H1 (cell line): ENCODE measurements at regions not wholly inside any gene's neighbourhood (a gene's known extent, or its start where the extent isn't known, plus 50 kb on each side); places are given as distances from the start of the nearest gene placed in this dataset.

ENCODE experiments used
- CTCF ChIA-PET: fragments of 300-600 bp; sonication (Branson Sonifier 250); formaldehyde crosslinking; loops from one replicate; lab custom pipeline; 2021; ENCODE audit not compliant: partially characterized antibody; lab: Charles Lee
- POLR2A ChIA-PET: fragments of 300-600 bp; sonication (Branson Sonifier 250); formaldehyde crosslinking; loops from one replicate; lab custom pipeline; 2021; ENCODE audit warnings: inconsistent platforms; ENCODE audit not compliant: partially characterized antibody; lab: Charles Lee
- DNase-seq, 2 experiments: peaks; one replicate each; pipeline versions ENCODE4 v3.0.0 to v3.0.0-alpha.2; 2010 to 2022; ENCODE audit warnings: low spot score in 2 of 2, low read depth in 1 of 2, mixed read lengths in 1 of 2
- FAIRE-seq: peaks from 2 replicates; lab custom pipeline; 2011; peaks lifted over from hg19 to GRCh38; lab: Jason Lieb, UNC
- H2AFZ ChIP-seq: 2 replicates; pipeline ENCODE4 v1.8.1; 2012; ENCODE audit warnings: low read length, inconsistent platforms
- H2AK5ac ChIP-seq: 2 replicates; pipeline ENCODE4 v1.6.1; 2013; ENCODE audit warnings: low read depth, low read length
- H2BK120ac ChIP-seq: replicated peaks from 2 replicates; pipeline ENCODE3; 2013; ENCODE audit warnings: low read depth, low read length, inconsistent platforms
- H2BK12ac ChIP-seq: 2 replicates; pipeline ENCODE4 v1.6.1; 2013; ENCODE audit warnings: low read depth, low read length
- H2BK15ac ChIP-seq: 2 replicates; pipeline ENCODE4 v1.6.1; 2013; ENCODE audit warnings: low read length
- H2BK20ac ChIP-seq: 2 replicates; pipeline ENCODE4 v1.6.1; 2013; ENCODE audit warnings: low read length
- H2BK5ac ChIP-seq: 2 replicates; pipeline ENCODE4 v1.6.1; 2013; ENCODE audit warnings: low read depth, low read length
- H3K14ac ChIP-seq: 2 replicates; pipeline ENCODE4 v1.6.1; 2013; ENCODE audit warnings: inconsistent platforms; ENCODE audit not compliant: insufficient read length
- H3K18ac ChIP-seq: 2 replicates; pipeline ENCODE4 v1.6.1; 2013; ENCODE audit warnings: low read length; ENCODE audit errors: extremely low read depth
- H3K23ac ChIP-seq: 2 replicates; pipeline ENCODE4 v1.6.1; 2013; ENCODE audit warnings: inconsistent platforms; ENCODE audit not compliant: insufficient read length
- H3K23me2 ChIP-seq: 2 replicates; pipeline ENCODE4 v1.6.1; 2013; ENCODE audit warnings: low read depth, low read length
- H3K27ac ChIP-seq: 2 replicates; pipeline ENCODE4 v1.6.1; 2011; ENCODE audit warnings: low read depth, low read length, inconsistent platforms
- H3K27me3 ChIP-seq, 4 experiments: replicated peaks in 1 of 4; 1 replicate in 1 of 4; 2 replicates in 3 of 4; pipeline versions ENCODE4 v1.6.1 to v1.8.1; 2011 to 2013; ENCODE audit warnings: low read length in 3 of 4, mild to moderate bottlenecking in 3 of 4, inconsistent platforms in 2 of 4, mixed read lengths in 2 of 4, moderate library complexity in 1 of 4; ENCODE audit not compliant: control insufficient read depth in 3 of 4, insufficient read depth in 3 of 4; ENCODE audit errors: extremely low read depth in 1 of 4
- H3K36me3 ChIP-seq, 4 experiments: 2 replicates each; pipeline versions ENCODE4 v1.6.1 to v1.8.1; 2011 to 2013; ENCODE audit warnings: mild to moderate bottlenecking in 4 of 4, low read length in 3 of 4, moderate library complexity in 2 of 4, control low read depth in 1 of 4, inconsistent platforms in 1 of 4; ENCODE audit not compliant: insufficient read depth in 4 of 4, control insufficient read depth in 2 of 4
- H3K4ac ChIP-seq: replicated peaks from 2 replicates; pipeline ENCODE3; 2013; ENCODE audit warnings: low read length, low read depth, mixed read lengths, inconsistent platforms; ENCODE audit not compliant: insufficient read length
- H3K4me1 ChIP-seq, 4 experiments: replicated peaks in 1 of 4; 1 replicate in 1 of 4; 2 replicates in 3 of 4; pipeline versions ENCODE4 v1.6.1 to v1.8.1; 2011 to 2013; ENCODE audit warnings: low read length in 3 of 4, inconsistent platforms in 2 of 4, mixed read lengths in 1 of 4; ENCODE audit not compliant: insufficient read depth in 4 of 4, control insufficient read depth in 3 of 4
- H3K4me2 ChIP-seq, 2 experiments: 2 replicates each; pipeline versions ENCODE4 v1.6.1 to v1.8.1; 2011 to 2013; ENCODE audit warnings: low read depth in 2 of 2, low read length in 2 of 2, control low read depth in 1 of 2, inconsistent platforms in 1 of 2, mild to moderate bottlenecking in 1 of 2; ENCODE audit not compliant: insufficient read depth in 1 of 2
- H3K4me3 ChIP-seq, 4 experiments: fragments of 200-600, 300-600 bp in 1 of 4; sonication (generic), shearing (Covaris generic), sonication (Bioruptor Twin) in 1 of 4; 2 replicates each; pipeline versions ENCODE4 v1.5.1 to v1.8.1; 2011 to 2016; ENCODE audit warnings: low read length in 4 of 4, low read depth in 3 of 4, control low read depth in 2 of 4, inconsistent platforms in 2 of 4, mild to moderate bottlenecking in 2 of 4, mixed read lengths in 1 of 4, moderate library complexity in 1 of 4; ENCODE audit not compliant: insufficient read depth in 2 of 4; ENCODE audit errors: extremely low read depth in 1 of 4
- H3K56ac ChIP-seq: replicated peaks from 2 replicates; pipeline ENCODE3; 2013; ENCODE audit warnings: low read depth, mild to moderate bottlenecking, mixed read lengths, low read length, inconsistent platforms; ENCODE audit not compliant: insufficient read length
- H3K79me1 ChIP-seq: 2 replicates; pipeline ENCODE4 v1.6.1; 2013; ENCODE audit warnings: low read depth, low read length, control low read depth
- H3K79me2 ChIP-seq, 2 experiments: 2 replicates each; pipeline versions ENCODE4 v1.6.1 to v1.8.1; 2012 to 2013; ENCODE audit warnings: low read length in 2 of 2, mild to moderate bottlenecking in 2 of 2, inconsistent platforms in 1 of 2; ENCODE audit not compliant: insufficient read depth in 2 of 2, control insufficient read depth in 1 of 2
- H3K9ac ChIP-seq, 4 experiments: replicated peaks in 1 of 4; 1 replicate in 1 of 4; 2 replicates in 3 of 4; pipeline versions ENCODE4 v1.6.1 to v1.8.1; 2011 to 2013; ENCODE audit warnings: low read depth in 3 of 4, low read length in 3 of 4, control low read depth in 2 of 4, mild to moderate bottlenecking in 2 of 4, moderate library complexity in 2 of 4, inconsistent platforms in 1 of 4; ENCODE audit errors: extremely low read depth in 1 of 4
- H3K9me3 ChIP-seq, 2 experiments: 2 replicates each; pipeline versions ENCODE4 v1.6.1 to v1.8.1; 2012 to 2013; ENCODE audit warnings: mild to moderate bottlenecking in 2 of 2, moderate library complexity in 2 of 2, control low read depth in 1 of 2, inconsistent platforms in 1 of 2, low read depth in 1 of 2, low read length in 1 of 2, mixed read lengths in 1 of 2; ENCODE audit not compliant: insufficient read depth in 2 of 2
- H4K20me1 ChIP-seq, 2 experiments: replicated peaks in 1 of 2; 2 replicates each; pipeline versions ENCODE3 to v1.8.1; 2011 to 2013; ENCODE audit warnings: inconsistent platforms in 2 of 2, low read length in 2 of 2, mild to moderate bottlenecking in 1 of 2; ENCODE audit not compliant: insufficient read depth in 2 of 2, control insufficient read depth in 1 of 2
- H4K5ac ChIP-seq: 2 replicates; pipeline ENCODE4 v1.6.1; 2013; ENCODE audit warnings: low read length, low read depth, mixed read lengths, inconsistent platforms; ENCODE audit not compliant: insufficient read length
- H4K8ac ChIP-seq: 2 replicates; pipeline ENCODE4 v1.8.0; 2013; ENCODE audit warnings: mild to moderate bottlenecking, moderate library complexity, low read length, inconsistent platforms; ENCODE audit not compliant: insufficient read depth; ENCODE audit errors: extremely low read depth
- H4K91ac ChIP-seq: replicated peaks from 2 replicates; pipeline ENCODE3; 2013; ENCODE audit warnings: low read length, mixed read lengths, inconsistent platforms; ENCODE audit not compliant: insufficient read length
- ASH2L ChIP-seq: fragments of 200-600, 300-600 bp; sonication (generic); IDR thresholded peaks from one replicate; pipeline ENCODE4 v1.7.1; 2017; ENCODE audit warnings: low read length
- BRCA1 ChIP-seq: IDR thresholded peaks from 2 replicates; pipeline ENCODE4 v1.6.1; 2012; ENCODE audit warnings: low read depth, low read length, improper control_type of control experiment
- CBX5 ChIP-seq: fragments of 300-800, 300-1000 bp; sonication (generic); IDR thresholded peaks from 2 replicates; pipeline ENCODE4 v1.7.1; 2016; ENCODE audit warnings: antibody characterized with exemption, low read length, low read depth
- CREB1 ChIP-seq: IDR thresholded peaks from 2 replicates; pipeline ENCODE4 v1.6.1; 2012; ENCODE audit warnings: inconsistent platforms
- CTBP2 ChIP-seq: IDR thresholded peaks from 2 replicates; pipeline ENCODE4 v1.7.0; 2011; ENCODE audit warnings: borderline replicate concordance, mild to moderate bottlenecking, moderate library complexity, mixed read lengths, low read length; ENCODE audit not compliant: insufficient read depth, insufficient read length
- EZH2 ChIP-seq: fragments of 200-600 bp; sonication (generic); IDR thresholded peaks from 2 replicates; pipeline ENCODE4 v1.7.1; 2012; ENCODE audit warnings: low read depth, mild to moderate bottlenecking, moderate library complexity, low read length, inconsistent platforms; ENCODE audit not compliant: severe bottlenecking
- GTF2F1 ChIP-seq: IDR thresholded peaks from 2 replicates; pipeline ENCODE4 v1.6.1; 2012; ENCODE audit warnings: low read depth, low read length, improper control_type of control experiment, borderline replicate concordance
- HDAC6 ChIP-seq: IDR thresholded peaks from one replicate; pipeline ENCODE4 v1.7.1; 2012; ENCODE audit warnings: low read depth, mild to moderate bottlenecking, inconsistent platforms, low read length, moderate library complexity
- MAFK ChIP-seq: IDR thresholded peaks from 2 replicates; pipeline ENCODE4 v1.6.1; 2012; ENCODE audit warnings: low read depth, mild to moderate bottlenecking, improper control_type of control experiment, low read length
- MAX ChIP-seq: IDR thresholded peaks from 2 replicates; pipeline ENCODE4 v1.6.1; 2012; ENCODE audit warnings: inconsistent platforms
- RFX5 ChIP-seq: IDR thresholded peaks from 2 replicates; pipeline ENCODE4 v1.6.1; 2011; ENCODE audit warnings: low read depth, low read length, improper control_type of control experiment, borderline replicate concordance
- SAP30 ChIP-seq: fragments of 300-600 bp; sonication (generic); IDR thresholded peaks from 2 replicates; pipeline ENCODE4 v1.7.1; 2012; ENCODE audit warnings: low read length, moderate library complexity, mild to moderate bottlenecking, inconsistent platforms; ENCODE audit not compliant: insufficient read depth, insufficient replicate concordance
- SIX5 ChIP-seq: IDR thresholded peaks from 2 replicates; pipeline ENCODE4 v1.6.1; 2011; ENCODE audit warnings: mild to moderate bottlenecking, low read depth, low read length
- SP1 ChIP-seq: IDR thresholded peaks from 2 replicates; pipeline ENCODE4 v1.6.1; 2011; ENCODE audit warnings: low read depth, low read length
- TEAD4 ChIP-seq: IDR thresholded peaks from 2 replicates; pipeline ENCODE4 v1.6.1; 2012; ENCODE audit warnings: low read depth, low read length, inconsistent platforms, mixed read lengths
- YY1 ChIP-seq: IDR thresholded peaks from 2 replicates; pipeline ENCODE4 v1.6.1; 2011; ENCODE audit warnings: low read depth, mild to moderate bottlenecking, low read length
- WGBS, 2 experiments: shearing (Covaris generic) in 1 of 2; methylation state at CpG; one replicate each; pipeline versions ENCODE4 v1.1.6 to v1.1.7; 2013 to 2015; ENCODE audit warnings: low lambda C conversion rate in 2 of 2, mixed read lengths in 2 of 2, inconsistent platforms in 1 of 2, low coverage in 1 of 2, missing lambda C conversion rate in 1 of 2; ENCODE audit not compliant: insufficient replicate concordance in 2 of 2, insufficient coverage in 1 of 2, insufficient read length in 1 of 2; ENCODE audit errors: extremely low coverage in 1 of 2, missing lambda C conversion rate in 1 of 2; 5-methylcytosine and 5-hydroxymethylcytosine counted together

- Histone ChIP-seq H3K56ac (no peak overlapping the region), H3K4me2 (no peak overlapping the region), H2BK12ac (no peak overlapping the region), H2BK20ac (no peak overlapping the region), H2BK5ac (no peak overlapping the region), H3K23me2 (no peaks in the 10 kb centered on the region), H3K79me2 (no peaks in the 10 kb centered on the region), H3K4ac (no peak overlapping the region), H3K4me3 (no peak overlapping the region), H2BK120ac (no peak overlapping the region), H2AFZ (no peak overlapping the region), H4K20me1 (no peaks in the 10 kb centered on the region), H3K23ac (no peak overlapping the region), H2BK15ac (no peak overlapping the region), H3K27ac (no peak overlapping the region), H3K4me1 (0 out of 7 replicates have a peak, but pooled peaks cover 0 to 4% (median 0%) of the 10 kb centered on the region in 4 experiments), H3K27me3 (no peaks in the 10 kb centered on the region), H4K5ac (no peak overlapping the region), H3K18ac (no peak overlapping the region), H4K8ac (no peak overlapping the region), H2AK5ac (no peak overlapping the region), H3K9me3 (no peaks in the 10 kb centered on the region), H3K9ac (no peak overlapping the region), H3K36me3 (no peaks in the 10 kb centered on the region), H3K14ac (no peak overlapping the region), H4K91ac (no peak overlapping the region), H3K79me1 (no peaks in the 10 kb centered on the region)
- ChIA-PET POLR2A (no interaction called here), CTCF (no interaction called here)
- FAIRE-seq (no peak), DNase-seq (no peak)
- WGBS, 2 experiments: 55% methylated on average over 4 of the region's 4 CpGs; no CpG with 5 or more reads in 1 of the 2 experiments
- TF ChIP-seq SIX5 (no peak), EZH2 (no peak), CBX5 (no peak), MAFK (no peak), TEAD4 (no peak), MAX (no peak), HDAC6 (no peak), SP1 (no peak), GTF2F1 (no peak), BRCA1 (no peak), ASH2L (no peak), SAP30 (no peak), CREB1 (no peak), YY1 (no peak), CTBP2 (no peak), RFX5 (no peak)
Observed at GRCh38 chr15:37740623-37741141, 193.8 kb upstream of the TMCO5A start.
